Esophagus squamous epithelium (tissue), 4 donors: ENCODE measurements at regions not wholly inside any gene's neighbourhood (a gene's known extent, or its start where the extent isn't known, plus 50 kb on each side); places are given as distances from the start of the nearest gene placed in this dataset.

ENCODE experiments used
- POLR2A ChIP-seq, 4 donors: fragments of 450-650 bp; IDR thresholded peaks; one replicate each; pipeline ENCODE4 v1.6.1; 2017; ENCODE audit warnings: antibody characterized with exemption in 4 of 4, mild to moderate bottlenecking in 4 of 4, moderate library complexity in 3 of 4
- TF ChIP-seq, protein P1 (sequence below), 6 experiments: fragments of 450-650 bp in 4 of 6; fragments of 200-600 bp in 2 of 6; sonication (generic) in 2 of 6; IDR thresholded peaks; one replicate each; pipeline ENCODE4 v1.5.1; 2016 to 2019; ENCODE audit warnings: antibody characterized with exemption in 6 of 6, mild to moderate bottlenecking in 4 of 6, moderate library complexity in 4 of 6

DNA sequence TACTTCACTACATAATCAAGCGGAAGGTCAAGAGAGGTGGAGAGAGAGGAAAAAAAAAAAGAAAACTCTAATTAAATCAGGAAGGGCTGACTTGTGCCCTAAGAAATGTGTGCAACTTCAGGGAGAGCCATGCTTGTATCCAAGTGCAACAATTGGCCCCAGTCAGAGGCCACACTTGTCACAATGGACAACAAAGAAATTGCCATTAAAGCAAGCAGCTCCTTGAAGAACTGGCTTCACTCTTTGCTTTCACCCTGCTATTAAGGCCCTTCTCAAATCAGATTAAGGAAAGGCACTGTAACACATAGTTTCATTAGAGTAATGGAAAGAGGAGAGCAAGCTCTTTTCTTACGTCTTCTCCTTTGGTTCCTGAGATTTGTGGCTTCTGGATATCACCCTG is 480.9 kb upstream of the WWC1 start:
- TF ChIP-seq, protein P1, sequence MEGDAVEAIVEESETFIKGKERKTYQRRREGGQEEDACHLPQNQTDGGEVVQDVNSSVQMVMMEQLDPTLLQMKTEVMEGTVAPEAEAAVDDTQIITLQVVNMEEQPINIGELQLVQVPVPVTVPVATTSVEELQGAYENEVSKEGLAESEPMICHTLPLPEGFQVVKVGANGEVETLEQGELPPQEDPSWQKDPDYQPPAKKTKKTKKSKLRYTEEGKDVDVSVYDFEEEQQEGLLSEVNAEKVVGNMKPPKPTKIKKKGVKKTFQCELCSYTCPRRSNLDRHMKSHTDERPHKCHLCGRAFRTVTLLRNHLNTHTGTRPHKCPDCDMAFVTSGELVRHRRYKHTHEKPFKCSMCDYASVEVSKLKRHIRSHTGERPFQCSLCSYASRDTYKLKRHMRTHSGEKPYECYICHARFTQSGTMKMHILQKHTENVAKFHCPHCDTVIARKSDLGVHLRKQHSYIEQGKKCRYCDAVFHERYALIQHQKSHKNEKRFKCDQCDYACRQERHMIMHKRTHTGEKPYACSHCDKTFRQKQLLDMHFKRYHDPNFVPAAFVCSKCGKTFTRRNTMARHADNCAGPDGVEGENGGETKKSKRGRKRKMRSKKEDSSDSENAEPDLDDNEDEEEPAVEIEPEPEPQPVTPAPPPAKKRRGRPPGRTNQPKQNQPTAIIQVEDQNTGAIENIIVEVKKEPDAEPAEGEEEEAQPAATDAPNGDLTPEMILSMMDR (IDR thresholded peaks at IDR 0.05): no peak
- no peak for TF ChIP-seq POLR2A (IDR thresholded peaks at IDR 0.05)
